ENCODE measurements at regions not wholly inside any gene's neighbourhood (a gene's known extent, or its start where the extent isn't known, plus 50 kb on each side); places are given as distances from the start of the nearest gene placed in this dataset.
A peak's percentile ranks its signal among the peaks of the same experiment; 100 is the strongest.
"Not testable (repeated sequence)": the region's sequence is repeated elsewhere in the genome, so short reads cannot be mapped to it uniquely, and the experiment has no call there.

GRCh38 chr7:66558660-66559465 is 69.8 kb upstream of the KCTD7 start:
- no peak for TF ChIP-seq CTCF (IDR thresholded peaks at IDR 0.05)
- DNase-seq (no peak), ATAC-seq (peak in 1 of 3 donors; percentile 9)
- Histone ChIP-seq H3K27me3 (ENCODE audit: control insufficient read depth, insufficient read depth, low read length) (no peaks in the 10 kb centered on the region), H3K27ac (ENCODE audit: low read length) (no peak overlapping the region), H3K4me3 (ENCODE audit: low read length) (no peak overlapping the region), H3K4me1 (ENCODE audit: control insufficient read depth, insufficient read depth, low read length) (peaks cover 8% of the 10 kb centered on the region), H3K9me3 (ENCODE audit: control insufficient read depth, insufficient read depth, low read length) (no peaks in the 10 kb centered on the region), H3K36me3 (ENCODE audit: control insufficient read depth, insufficient read depth, low read length) (peaks cover 10% of the 10 kb centered on the region)
- no peak overlapping the region for H3K27ac Mint-ChIP-seq
- peaks cover 0 to 8% of the 10 kb centered on the region in 2 donors for H3K4me1 Mint-ChIP-seq
- no peaks in the 10 kb centered on the region for H3K36me3 Mint-ChIP-seq
- H3K4me3 Mint-ChIP-seq = no peak overlapping the region
- H3K9me3 Mint-ChIP-seq = no peaks in the 10 kb centered on the region
- WGBS (ENCODE audit: insufficient coverage) = 82% methylated on average over 16 of the region's 17 CpGs
- H3K27me3 Mint-ChIP-seq (ENCODE audit: low read depth in 2 of 2) = no peaks in the 10 kb centered on the region
- intact Hi-C loops (cut with micrococcal nuclease) = loop anchor here (5.0 kb wide), 1 partner anchor 438 kb away; the partner anchor contains the start of genes SBDS and TYW1

- no peaks in the 10 kb centered on the region for H3K36me3 Mint-ChIP-seq
- no peak overlapping the region for H3K4me3 Mint-ChIP-seq
- no peak for TF ChIP-seq CTCF (IDR thresholded peaks at IDR 0.05)
- H3K9me3 Mint-ChIP-seq = no peaks in the 10 kb centered on the region
- H3K27ac ChIP-seq (ENCODE audit: low read length) = no peak overlapping the region
- intact Hi-C loops (cut with micrococcal nuclease) = no loop called here
- no peaks in the 10 kb centered on the region for H3K4me1 ChIP-seq (ENCODE audit: control insufficient read depth, insufficient read depth, low read length)
- WGBS (ENCODE audit: insufficient coverage) = 96% methylated on average over 7 of the region's 7 CpGs
- peaks cover 10 to 12% of the 10 kb centered on the region in 2 donors for H3K4me1 Mint-ChIP-seq
- no peaks in the 10 kb centered on the region for H3K27me3 ChIP-seq (ENCODE audit: control insufficient read depth, insufficient read depth, low read length)
- ATAC-seq (no peak), DNase-seq (no peak)
- no peaks in the 10 kb centered on the region for H3K27me3 Mint-ChIP-seq (ENCODE audit: low read depth in 2 of 2)
- no peak overlapping the region for H3K4me3 ChIP-seq (ENCODE audit: low read length)
- no peaks in the 10 kb centered on the region for H3K9me3 ChIP-seq (ENCODE audit: control insufficient read depth, insufficient read depth, low read length)
- H3K27ac Mint-ChIP-seq = peak overlapping the region in 1 of 2 donors; percentile 57
- H3K36me3 ChIP-seq (ENCODE audit: control insufficient read depth, insufficient read depth, low read length) = peaks cover 14% of the 10 kb centered on the region
Measured at GRCh38 chr7:66564045-66564444, 64.6 kb upstream of the KCTD7 start.

GRCh38 chr7:66570179-66570578 is 58.5 kb upstream of the KCTD7 start:
- not testable (repeated sequence) for H3K27ac Mint-ChIP-seq; H3K27ac ChIP-seq (ENCODE audit: low read length); ATAC-seq; H3K4me3 ChIP-seq (ENCODE audit: low read length); H3K4me3 Mint-ChIP-seq; H3K9me3 Mint-ChIP-seq; H3K27me3 ChIP-seq (ENCODE audit: control insufficient read depth, insufficient read depth, low read length); H3K27me3 Mint-ChIP-seq (ENCODE audit: low read depth in 2 of 2); H3K9me3 ChIP-seq (ENCODE audit: control insufficient read depth, insufficient read depth, low read length); H3K4me1 ChIP-seq (ENCODE audit: control insufficient read depth, insufficient read depth, low read length); DNase-seq
- Mint-ChIP-seq H3K36me3 (peaks cover 15% of the 10 kb centered on the region), H3K4me1 (peaks cover 9 to 19% of the 10 kb centered on the region in 2 donors)
- intact Hi-C loops (cut with micrococcal nuclease) = loop anchor here (5.0 kb wide), 1 partner anchor 123 kb away; no protein-coding TSS in a partner anchor
- WGBS (ENCODE audit: insufficient coverage) = no CpG with 5 or more reads among the region's 1 CpG
- H3K36me3 ChIP-seq (ENCODE audit: control insufficient read depth, insufficient read depth, low read length) = peaks cover 40% of the 10 kb centered on the region

- peaks cover 12 to 16% of the 10 kb centered on the region in 2 donors for H3K4me1 Mint-ChIP-seq
- H3K27me3 Mint-ChIP-seq (ENCODE audit: low read depth in 2 of 2) = no peaks in the 10 kb centered on the region
- no peaks in the 10 kb centered on the region for H3K27me3 ChIP-seq (ENCODE audit: control insufficient read depth, insufficient read depth, low read length)
- H3K27ac Mint-ChIP-seq = no peak overlapping the region
- intact Hi-C loops (cut with micrococcal nuclease) = loop anchor here (5.0 kb wide), 1 partner anchor 124 kb away; no protein-coding TSS in a partner anchor
- no peak overlapping the region for H3K27ac ChIP-seq (ENCODE audit: low read length)
- H3K9me3 ChIP-seq (ENCODE audit: control insufficient read depth, insufficient read depth, low read length) = no peaks in the 10 kb centered on the region
- H3K36me3 ChIP-seq (ENCODE audit: control insufficient read depth, insufficient read depth, low read length) = peaks cover 46% of the 10 kb centered on the region
- H3K4me3 Mint-ChIP-seq = no peak overlapping the region
- DNase-seq = no peak
- peaks cover 15% of the 10 kb centered on the region for H3K36me3 Mint-ChIP-seq
- no peaks in the 10 kb centered on the region for H3K9me3 Mint-ChIP-seq
- no peak overlapping the region for H3K4me3 ChIP-seq (ENCODE audit: low read length)
- ATAC-seq = no peak
- no peak for TF ChIP-seq CTCF (IDR thresholded peaks at IDR 0.05)
- no peaks in the 10 kb centered on the region for H3K4me1 ChIP-seq (ENCODE audit: control insufficient read depth, insufficient read depth, low read length)
Measured at GRCh38 chr7:66571568-66571967, 57.1 kb upstream of the KCTD7 start.

GRCh38 chr7:66573782-66574495 is 54.7 kb upstream of the KCTD7 start:
- peaks cover 41% of the 10 kb centered on the region for H3K36me3 ChIP-seq (ENCODE audit: control insufficient read depth, insufficient read depth, low read length)
- peaks cover 15% of the 10 kb centered on the region for H3K36me3 Mint-ChIP-seq
- DNase-seq; ATAC-seq; H3K27me3 ChIP-seq (ENCODE audit: control insufficient read depth, insufficient read depth, low read length); H3K4me3 Mint-ChIP-seq; H3K9me3 ChIP-seq (ENCODE audit: control insufficient read depth, insufficient read depth, low read length); H3K27ac ChIP-seq (ENCODE audit: low read length); H3K27me3 Mint-ChIP-seq (ENCODE audit: low read depth in 2 of 2); H3K4me1 ChIP-seq (ENCODE audit: control insufficient read depth, insufficient read depth, low read length); H3K27ac Mint-ChIP-seq; H3K4me3 ChIP-seq (ENCODE audit: low read length); H3K9me3 Mint-ChIP-seq: not testable (repeated sequence)
- H3K4me1 Mint-ChIP-seq = peaks cover 33 to 37% of the 10 kb centered on the region in 2 donors
- WGBS (ENCODE audit: insufficient coverage) = 99% methylated on average over 9 of the region's 9 CpGs
- intact Hi-C loops (cut with micrococcal nuclease) = loop anchor here (5.0 kb wide), 1 partner anchor 127 kb away; no protein-coding TSS in a partner anchor
